IPS-NIHi11 (cell line): ENCODE measurements at regions not wholly inside any gene's neighbourhood (a gene's known extent, or its start where the extent isn't known, plus 50 kb on each side); places are given as distances from the start of the nearest gene placed in this dataset.
"Not testable (repeated sequence)": the region's sequence is repeated elsewhere in the genome, so short reads cannot be mapped to it uniquely, and the experiment has no call there.

ENCODE experiments used
- DNase-seq: peaks from one replicate; pipeline ENCODE4 v3.0.0; 2012; ENCODE audit warnings: mixed read lengths, low spot score

DNA sequence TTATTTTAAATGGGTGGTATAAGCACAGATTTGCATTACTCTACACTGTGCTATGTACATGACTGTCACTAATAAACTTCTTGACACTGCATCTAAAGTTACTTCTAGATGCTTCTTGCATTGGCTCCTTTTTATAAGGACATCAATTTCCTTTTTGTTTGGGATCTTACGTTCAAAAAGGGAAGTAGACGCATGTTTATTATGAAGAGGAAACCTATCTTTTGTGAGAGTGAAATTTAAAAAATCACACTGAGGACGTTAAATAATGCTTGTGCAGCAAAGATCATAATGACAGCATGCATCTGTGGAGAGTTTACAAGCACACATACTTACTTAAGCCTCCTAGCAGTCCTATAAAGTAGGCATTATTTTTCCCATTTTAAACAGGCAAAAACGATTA is 479.5 kb downstream of the CD83 start:
- no peak for DNase-seq

DNA sequence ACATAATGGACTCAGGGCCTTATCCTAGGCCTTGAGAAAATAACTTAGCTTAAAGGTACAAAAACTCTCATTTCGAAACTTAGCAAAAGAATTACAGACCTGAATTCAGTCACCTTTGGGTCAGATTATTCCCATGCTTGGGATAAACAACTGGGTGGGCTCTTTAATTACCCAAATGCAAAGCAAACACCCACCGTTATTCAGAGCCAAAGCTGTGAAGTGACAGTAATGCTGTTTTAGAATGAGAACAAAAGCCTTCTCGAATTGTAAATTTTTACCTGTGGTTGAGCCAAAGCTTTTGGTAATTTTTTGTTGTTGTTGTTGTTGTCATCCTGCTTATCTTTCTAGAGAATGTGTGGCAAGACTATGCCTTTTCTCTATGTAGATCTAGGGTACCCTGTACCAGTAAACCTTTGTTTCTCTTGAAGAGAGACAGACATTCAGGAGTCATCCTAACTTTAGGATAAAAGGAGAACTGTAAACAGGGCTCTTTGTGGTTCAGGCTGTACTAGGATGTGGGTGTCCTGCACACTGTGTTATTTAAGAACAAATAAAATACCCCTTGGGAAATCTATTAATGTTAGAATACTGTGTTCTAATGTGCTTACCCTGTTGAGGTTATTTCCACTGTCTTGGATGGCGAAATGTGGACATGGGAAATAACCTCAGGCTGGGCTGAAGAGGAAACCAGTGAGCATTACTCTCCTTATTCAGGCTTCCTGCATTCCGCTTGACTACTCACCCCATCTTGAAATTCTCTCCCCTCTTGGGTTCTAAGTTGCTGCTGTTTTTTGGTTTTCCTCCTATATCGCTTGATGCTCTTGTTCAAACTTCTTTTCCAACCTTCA is 480.7 kb downstream of the CD83 start:
- DNase-seq: peak; percentile 34

DNA sequence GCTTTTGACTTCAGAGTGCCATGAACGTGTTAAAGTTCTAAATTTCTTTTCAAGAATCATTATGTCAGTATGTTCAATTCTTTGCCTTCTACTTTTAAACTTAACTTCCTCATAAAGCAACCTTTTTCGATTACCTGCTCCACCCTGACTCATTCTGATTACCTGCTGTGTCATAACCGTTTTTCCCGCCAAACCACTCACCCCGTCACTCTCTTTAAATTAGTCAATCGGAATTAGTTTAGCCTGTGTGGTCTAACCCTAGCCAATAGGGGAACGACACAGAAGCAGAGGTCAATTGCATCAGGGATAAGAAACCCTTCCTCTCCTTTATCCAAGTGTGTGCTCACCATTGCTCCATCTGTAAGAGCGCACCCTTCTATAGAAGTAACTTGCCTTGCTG is 482.7 kb downstream of the CD83 start:
- not testable (repeated sequence) for DNase-seq

- no peak for DNase-seq
Measured at GRCh38 chr6:14601490-14601889, 483.9 kb downstream of the CD83 start.

GRCh38 chr6:14606353-14606752 is 488.8 kb downstream of the CD83 start:
- DNase-seq: no peak

GRCh38 chr6:14610141-14610540 is 492.6 kb downstream of the CD83 start:
- DNase-seq: no peak

DNA sequence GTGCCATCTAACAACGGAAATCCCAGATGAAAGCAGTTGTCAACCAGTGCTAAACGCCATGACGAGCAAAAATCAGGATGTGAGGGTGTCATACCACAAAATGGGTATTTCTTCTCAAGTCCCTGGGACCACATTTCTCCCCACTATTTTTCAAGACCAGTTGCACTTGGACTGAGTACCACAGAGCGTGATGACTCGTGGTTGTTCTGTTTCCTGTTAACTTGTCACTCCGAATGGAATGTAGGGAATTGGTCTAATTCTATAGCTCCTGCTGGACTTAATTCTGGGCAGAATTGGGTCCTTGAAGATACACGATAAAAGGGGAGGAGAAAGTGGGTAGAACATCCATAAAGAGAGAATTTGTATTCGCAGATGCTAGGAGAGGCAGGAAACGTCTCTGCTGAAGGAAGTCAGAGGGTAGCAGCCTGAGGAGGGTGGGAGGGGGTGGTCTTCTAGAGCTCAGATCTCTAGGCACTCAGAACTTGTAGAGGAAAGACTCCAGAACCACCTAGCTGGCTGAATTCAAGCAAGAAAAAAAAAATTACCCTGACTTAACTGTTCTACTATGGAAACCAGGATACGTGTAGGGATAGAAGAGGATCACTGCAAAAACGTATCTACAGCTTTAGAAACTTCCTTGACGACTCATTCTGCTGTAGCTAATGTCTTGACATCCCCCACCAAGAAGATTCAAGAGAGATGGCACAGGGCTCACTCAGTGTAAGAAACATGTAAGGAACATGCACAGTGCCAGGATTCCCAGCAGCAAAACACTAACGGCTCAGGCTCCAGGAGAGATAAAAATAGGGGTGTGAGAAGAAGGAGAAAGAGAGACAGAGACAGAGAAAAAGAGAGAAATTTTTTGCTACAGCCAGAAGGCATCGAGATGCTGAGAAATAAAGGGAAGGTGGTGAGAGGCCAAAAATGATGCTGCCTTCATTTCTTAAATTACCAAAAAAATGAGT is 494.7 kb downstream of the CD83 start:
- no peak for DNase-seq

- no peak for DNase-seq
Measured at GRCh38 chr6:14614631-14615030, 497.1 kb downstream of the CD83 start.

DNA sequence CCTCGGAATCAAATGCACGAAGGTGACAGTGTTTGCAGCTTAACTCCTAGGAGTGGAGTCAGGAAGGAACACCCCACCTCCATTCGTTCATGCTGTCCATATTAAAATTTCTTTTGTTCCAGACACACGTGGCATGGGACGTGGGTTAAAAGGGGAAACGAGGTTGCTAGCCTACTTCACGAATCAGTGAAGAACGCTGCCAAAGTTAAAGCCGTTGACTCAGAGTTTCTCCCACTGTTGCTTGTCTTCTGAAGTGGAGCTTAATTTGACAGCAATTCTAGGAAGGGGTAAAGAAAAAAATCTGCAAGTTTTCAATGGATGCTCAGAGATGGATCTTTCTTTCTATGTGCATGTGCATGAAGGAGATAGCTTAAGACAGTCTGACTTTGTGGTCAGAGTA is 499.1 kb downstream of the CD83 start:
- no peak for DNase-seq

GRCh38 chr6:14618759-14619418 is 501.3 kb downstream of the CD83 start:
- no peak for DNase-seq

DNA sequence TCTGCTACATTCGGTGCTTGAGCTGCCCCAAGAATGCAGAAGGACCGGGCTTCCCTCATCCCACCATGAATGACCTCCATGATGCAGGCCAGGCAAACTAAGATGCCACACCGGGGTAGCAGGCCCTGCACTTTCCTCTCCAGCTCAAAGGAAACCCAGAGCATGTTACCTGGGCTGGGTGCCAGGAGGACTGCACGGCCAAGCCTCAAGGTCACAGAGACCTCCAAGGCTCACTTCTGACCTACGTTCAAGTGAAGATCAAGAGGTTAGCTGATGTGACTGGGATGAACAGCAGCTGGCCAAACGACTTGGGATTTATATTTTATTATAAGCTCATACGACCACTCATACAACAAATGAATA is 501.8 kb downstream of the CD83 start:
- DNase-seq: no peak

DNA sequence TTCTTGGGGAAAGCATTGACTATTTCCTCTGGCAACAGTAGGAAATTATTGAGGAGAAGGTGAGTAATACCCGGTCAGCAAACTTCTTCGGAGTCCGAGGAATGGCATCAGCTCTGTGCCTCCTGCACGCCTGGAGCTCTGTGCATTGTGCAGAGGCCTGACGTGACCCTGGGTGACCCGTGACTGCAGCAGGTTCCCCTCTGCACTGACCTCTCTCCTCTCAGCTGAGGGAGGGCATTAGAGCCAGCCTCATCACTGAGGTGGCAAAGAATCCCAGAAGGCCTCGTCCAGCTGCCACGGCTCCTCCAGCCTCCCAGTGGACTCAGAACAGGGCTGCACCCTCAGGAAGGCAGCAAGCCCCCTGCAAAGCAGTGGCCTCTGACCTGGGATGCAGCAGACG is 502.9 kb downstream of the CD83 start:
- no peak for DNase-seq

- no peak for DNase-seq
Measured at GRCh38 chr6:14621518-14621917, 503.9 kb downstream of the CD83 start.

DNA sequence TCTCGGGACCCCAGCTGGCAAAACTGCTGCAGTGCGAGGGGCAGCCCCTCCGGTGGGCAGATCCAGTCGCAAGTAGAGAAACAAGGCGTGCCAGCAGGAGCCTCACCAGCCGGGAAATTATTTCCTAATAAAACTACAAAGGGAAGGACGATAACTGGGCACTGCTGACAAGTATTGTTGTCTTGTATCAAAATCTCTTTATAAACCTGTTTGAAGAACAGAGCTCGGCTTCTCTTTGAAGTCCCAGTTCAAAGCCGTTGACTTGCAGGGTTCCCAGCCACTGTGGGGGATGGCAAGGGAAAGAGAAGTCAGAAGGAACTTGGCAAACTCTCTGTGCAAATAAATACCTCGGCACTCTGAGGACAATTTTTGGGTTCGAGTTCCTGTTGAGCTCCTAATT is 504.5 kb downstream of the CD83 start:
- no peak for DNase-seq

- no peak for DNase-seq
Measured at GRCh38 chr6:14622909-14623505, 505.4 kb downstream of the CD83 start.

DNA sequence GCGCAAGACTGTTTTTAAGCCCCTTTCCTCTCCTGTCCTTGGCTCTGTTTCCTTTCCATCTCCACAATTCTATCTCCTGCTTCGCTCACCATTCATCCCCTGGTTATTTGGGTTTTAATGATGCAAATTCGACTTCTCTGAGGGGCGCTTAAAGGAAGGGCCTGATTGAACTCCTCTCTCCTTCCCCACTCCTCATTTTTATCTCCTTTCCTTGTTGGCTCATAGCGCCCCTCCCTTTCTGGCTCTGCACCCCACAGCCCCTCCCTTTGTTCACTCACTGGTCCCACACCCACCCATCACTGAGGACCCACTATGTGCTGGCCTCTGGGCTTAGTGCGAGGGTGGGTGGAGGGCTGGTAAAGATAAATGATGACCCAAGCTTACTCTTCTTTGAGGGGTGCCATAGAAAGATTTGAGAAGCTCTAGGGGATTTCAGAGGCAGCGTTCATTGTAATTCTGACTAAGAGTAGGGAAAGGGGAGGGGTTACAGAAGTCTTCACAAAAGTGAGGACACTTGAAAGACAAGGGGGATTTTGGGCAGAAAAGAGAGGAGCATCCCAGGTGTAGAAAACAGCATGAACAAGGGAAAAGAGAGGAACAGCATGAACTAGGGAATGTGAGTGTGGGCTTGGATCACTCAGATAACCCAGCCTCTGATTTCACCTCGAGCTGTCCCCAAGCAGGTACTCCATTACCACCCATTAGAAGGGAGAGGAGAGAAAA is 507.8 kb downstream of the CD83 start:
- no peak for DNase-seq

DNA sequence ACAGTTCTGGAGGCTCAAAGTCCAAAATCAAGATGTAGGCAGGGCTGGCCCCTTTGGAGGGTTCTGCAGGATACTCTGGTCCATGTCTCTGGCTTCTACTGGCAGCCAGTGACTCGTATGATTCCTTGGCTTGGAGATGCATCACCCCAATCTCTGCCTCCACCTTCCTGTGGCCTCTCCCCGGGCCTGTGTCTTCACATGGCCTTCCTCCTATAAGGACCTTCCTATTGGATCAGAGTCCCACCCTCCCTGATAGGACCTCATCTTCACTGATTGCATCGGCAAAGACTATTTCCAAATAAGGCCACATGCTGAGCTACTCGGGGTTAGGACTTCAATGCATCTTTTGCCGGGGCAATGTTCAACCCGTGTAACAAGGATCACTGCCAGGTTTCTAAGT is 509.0 kb downstream of the CD83 start:
- DNase-seq: no peak

DNA sequence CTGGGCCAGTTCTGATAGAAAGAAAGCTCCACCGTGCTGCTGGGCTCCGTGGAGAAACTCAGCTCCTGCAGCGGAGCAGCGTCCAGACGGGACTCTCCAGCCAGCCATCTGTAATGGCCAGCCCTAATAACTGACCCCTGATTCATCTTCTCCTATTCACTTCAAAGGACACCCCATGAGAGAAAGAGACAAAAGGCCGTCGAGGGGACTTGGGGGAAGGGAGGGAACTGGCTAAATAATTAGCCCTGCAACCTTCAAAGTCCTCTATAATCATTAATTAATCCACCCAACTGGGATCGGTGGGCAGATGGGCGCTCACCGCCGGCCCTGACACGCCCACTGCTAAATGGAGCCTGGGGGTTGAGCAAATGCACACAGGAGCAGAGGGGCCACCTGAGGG is 512.4 kb downstream of the CD83 start:
- no peak for DNase-seq

GRCh38 chr6:14633479-14633878 is 515.9 kb downstream of the CD83 start:
- no peak for DNase-seq

- no peak for DNase-seq
Measured at GRCh38 chr6:14634072-14634471, 516.5 kb downstream of the CD83 start.

- DNase-seq: no peak
Measured at GRCh38 chr6:14635195-14635594, 517.6 kb downstream of the CD83 start.
